GM23338 (cell line): ENCODE measurements at regions not wholly inside any gene's neighbourhood (a gene's known extent, or its start where the extent isn't known, plus 50 kb on each side); places are given as distances from the start of the nearest gene placed in this dataset.

Experiments
- CREB1 ChIP-seq: fragments of 250-450 bp; sonication (Bioruptor Pico); IDR thresholded peaks from 2 replicates; pipeline ENCODE4 v1.5.0; 2020; ENCODE audit warnings: low read depth, mild to moderate bottlenecking, moderate library complexity
- CTCF ChIP-seq, 2 experiments: fragments of 200-600 bp in 1 of 2; sonication (generic) in 1 of 2; conservative IDR thresholded peaks; 2 replicates each; pipeline versions ENCODE4 v1.5.1 to v1.6.1; 2016 to 2017; ENCODE audit warnings: antibody characterized with exemption in 2 of 2, low read depth in 2 of 2, mild to moderate bottlenecking in 2 of 2, moderate library complexity in 1 of 2
- EZH2 ChIP-seq: fragments of 200-600 bp; sonication (generic); IDR thresholded peaks from one replicate; pipeline ENCODE4 v1.8.0; 2017; ENCODE audit warnings: antibody characterized with exemption, mild to moderate bottlenecking, low read depth; ENCODE audit not compliant: unreplicated experiment
- EZH2phosphoT487 ChIP-seq: fragments of 200-600 bp; sonication (generic); IDR thresholded peaks from one replicate; pipeline ENCODE4 v1.8.1; 2018; ENCODE audit warnings: antibody characterized with exemption; ENCODE audit not compliant: unreplicated experiment
- JUNB ChIP-seq: IDR thresholded peaks from one replicate; pipeline ENCODE4 v1.6.1; 2016; ENCODE audit warnings: antibody characterized with exemption; ENCODE audit not compliant: unreplicated experiment
- NANOG ChIP-seq: IDR thresholded peaks from 2 replicates; pipeline ENCODE4 v1.6.1; 2016; ENCODE audit warnings: antibody characterized with exemption, borderline replicate concordance
- POLR2AphosphoS5 ChIP-seq: IDR thresholded peaks from 2 replicates; pipeline ENCODE4 v1.6.1; 2016; ENCODE audit warnings: antibody characterized with exemption, low read depth
- STAT1 ChIP-seq: IDR thresholded peaks from one replicate; pipeline ENCODE4 v1.6.1; 2016; ENCODE audit warnings: antibody characterized with exemption; ENCODE audit not compliant: unreplicated experiment
- TF ChIP-seq, protein P1 (sequence below): IDR thresholded peaks from one replicate; pipeline ENCODE4 v1.6.1; 2018; ENCODE audit warnings: antibody characterized with exemption; ENCODE audit not compliant: unreplicated experiment
- TF ChIP-seq, protein P2 (sequence below): fragments of 250-450 bp; sonication (Bioruptor Pico); IDR thresholded peaks from 2 replicates; pipeline ENCODE4 v1.5.0; 2020; ENCODE audit warnings: mild to moderate bottlenecking, moderate library complexity
- TF ChIP-seq, protein P3 (sequence below): IDR thresholded peaks from 2 replicates; pipeline ENCODE4 v1.6.1; 2016; ENCODE audit warnings: antibody characterized with exemption

DNA sequence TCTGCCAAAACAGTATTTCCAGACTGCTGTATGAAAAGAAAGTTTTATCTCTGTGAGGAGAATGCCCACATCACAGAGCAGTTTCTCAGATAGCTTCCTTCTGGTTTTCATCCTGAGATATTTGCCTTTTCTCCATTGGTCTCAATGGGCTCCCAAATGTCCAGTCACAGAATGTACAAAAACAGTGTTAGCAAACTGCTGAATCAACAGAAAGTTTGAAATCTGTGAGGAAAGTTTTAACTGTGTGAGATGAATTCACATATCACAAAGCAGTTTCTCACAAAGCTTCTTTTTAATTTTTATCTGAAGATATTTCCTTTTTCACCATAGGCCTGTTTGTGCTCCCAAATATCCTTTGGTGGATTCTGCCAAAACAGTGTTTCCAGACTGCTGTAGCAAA lies 207.2 kb upstream of the TRIM48 start:
- no peak for TF ChIP-seq POLR2AphosphoS5
- TF ChIP-seq CTCF (conservative IDR thresholded peaks at IDR 0.05; ENCODE audit: low read depth in 2 of 2), result no peak
- TF ChIP-seq, protein P1, sequence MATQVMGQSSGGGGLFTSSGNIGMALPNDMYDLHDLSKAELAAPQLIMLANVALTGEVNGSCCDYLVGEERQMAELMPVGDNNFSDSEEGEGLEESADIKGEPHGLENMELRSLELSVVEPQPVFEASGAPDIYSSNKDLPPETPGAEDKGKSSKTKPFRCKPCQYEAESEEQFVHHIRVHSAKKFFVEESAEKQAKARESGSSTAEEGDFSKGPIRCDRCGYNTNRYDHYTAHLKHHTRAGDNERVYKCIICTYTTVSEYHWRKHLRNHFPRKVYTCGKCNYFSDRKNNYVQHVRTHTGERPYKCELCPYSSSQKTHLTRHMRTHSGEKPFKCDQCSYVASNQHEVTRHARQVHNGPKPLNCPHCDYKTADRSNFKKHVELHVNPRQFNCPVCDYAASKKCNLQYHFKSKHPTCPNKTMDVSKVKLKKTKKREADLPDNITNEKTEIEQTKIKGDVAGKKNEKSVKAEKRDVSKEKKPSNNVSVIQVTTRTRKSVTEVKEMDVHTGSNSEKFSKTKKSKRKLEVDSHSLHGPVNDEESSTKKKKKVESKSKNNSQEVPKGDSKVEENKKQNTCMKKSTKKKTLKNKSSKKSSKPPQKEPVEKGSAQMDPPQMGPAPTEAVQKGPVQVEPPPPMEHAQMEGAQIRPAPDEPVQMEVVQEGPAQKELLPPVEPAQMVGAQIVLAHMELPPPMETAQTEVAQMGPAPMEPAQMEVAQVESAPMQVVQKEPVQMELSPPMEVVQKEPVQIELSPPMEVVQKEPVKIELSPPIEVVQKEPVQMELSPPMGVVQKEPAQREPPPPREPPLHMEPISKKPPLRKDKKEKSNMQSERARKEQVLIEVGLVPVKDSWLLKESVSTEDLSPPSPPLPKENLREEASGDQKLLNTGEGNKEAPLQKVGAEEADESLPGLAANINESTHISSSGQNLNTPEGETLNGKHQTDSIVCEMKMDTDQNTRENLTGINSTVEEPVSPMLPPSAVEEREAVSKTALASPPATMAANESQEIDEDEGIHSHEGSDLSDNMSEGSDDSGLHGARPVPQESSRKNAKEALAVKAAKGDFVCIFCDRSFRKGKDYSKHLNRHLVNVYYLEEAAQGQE, result no peak
- TF ChIP-seq EZH2, result no peak
- no peak for TF ChIP-seq EZH2phosphoT487
- TF ChIP-seq CREB1 (CRISPR knock-in tag), result no peak
- TF ChIP-seq NANOG, result no peak
- TF ChIP-seq, protein P2, sequence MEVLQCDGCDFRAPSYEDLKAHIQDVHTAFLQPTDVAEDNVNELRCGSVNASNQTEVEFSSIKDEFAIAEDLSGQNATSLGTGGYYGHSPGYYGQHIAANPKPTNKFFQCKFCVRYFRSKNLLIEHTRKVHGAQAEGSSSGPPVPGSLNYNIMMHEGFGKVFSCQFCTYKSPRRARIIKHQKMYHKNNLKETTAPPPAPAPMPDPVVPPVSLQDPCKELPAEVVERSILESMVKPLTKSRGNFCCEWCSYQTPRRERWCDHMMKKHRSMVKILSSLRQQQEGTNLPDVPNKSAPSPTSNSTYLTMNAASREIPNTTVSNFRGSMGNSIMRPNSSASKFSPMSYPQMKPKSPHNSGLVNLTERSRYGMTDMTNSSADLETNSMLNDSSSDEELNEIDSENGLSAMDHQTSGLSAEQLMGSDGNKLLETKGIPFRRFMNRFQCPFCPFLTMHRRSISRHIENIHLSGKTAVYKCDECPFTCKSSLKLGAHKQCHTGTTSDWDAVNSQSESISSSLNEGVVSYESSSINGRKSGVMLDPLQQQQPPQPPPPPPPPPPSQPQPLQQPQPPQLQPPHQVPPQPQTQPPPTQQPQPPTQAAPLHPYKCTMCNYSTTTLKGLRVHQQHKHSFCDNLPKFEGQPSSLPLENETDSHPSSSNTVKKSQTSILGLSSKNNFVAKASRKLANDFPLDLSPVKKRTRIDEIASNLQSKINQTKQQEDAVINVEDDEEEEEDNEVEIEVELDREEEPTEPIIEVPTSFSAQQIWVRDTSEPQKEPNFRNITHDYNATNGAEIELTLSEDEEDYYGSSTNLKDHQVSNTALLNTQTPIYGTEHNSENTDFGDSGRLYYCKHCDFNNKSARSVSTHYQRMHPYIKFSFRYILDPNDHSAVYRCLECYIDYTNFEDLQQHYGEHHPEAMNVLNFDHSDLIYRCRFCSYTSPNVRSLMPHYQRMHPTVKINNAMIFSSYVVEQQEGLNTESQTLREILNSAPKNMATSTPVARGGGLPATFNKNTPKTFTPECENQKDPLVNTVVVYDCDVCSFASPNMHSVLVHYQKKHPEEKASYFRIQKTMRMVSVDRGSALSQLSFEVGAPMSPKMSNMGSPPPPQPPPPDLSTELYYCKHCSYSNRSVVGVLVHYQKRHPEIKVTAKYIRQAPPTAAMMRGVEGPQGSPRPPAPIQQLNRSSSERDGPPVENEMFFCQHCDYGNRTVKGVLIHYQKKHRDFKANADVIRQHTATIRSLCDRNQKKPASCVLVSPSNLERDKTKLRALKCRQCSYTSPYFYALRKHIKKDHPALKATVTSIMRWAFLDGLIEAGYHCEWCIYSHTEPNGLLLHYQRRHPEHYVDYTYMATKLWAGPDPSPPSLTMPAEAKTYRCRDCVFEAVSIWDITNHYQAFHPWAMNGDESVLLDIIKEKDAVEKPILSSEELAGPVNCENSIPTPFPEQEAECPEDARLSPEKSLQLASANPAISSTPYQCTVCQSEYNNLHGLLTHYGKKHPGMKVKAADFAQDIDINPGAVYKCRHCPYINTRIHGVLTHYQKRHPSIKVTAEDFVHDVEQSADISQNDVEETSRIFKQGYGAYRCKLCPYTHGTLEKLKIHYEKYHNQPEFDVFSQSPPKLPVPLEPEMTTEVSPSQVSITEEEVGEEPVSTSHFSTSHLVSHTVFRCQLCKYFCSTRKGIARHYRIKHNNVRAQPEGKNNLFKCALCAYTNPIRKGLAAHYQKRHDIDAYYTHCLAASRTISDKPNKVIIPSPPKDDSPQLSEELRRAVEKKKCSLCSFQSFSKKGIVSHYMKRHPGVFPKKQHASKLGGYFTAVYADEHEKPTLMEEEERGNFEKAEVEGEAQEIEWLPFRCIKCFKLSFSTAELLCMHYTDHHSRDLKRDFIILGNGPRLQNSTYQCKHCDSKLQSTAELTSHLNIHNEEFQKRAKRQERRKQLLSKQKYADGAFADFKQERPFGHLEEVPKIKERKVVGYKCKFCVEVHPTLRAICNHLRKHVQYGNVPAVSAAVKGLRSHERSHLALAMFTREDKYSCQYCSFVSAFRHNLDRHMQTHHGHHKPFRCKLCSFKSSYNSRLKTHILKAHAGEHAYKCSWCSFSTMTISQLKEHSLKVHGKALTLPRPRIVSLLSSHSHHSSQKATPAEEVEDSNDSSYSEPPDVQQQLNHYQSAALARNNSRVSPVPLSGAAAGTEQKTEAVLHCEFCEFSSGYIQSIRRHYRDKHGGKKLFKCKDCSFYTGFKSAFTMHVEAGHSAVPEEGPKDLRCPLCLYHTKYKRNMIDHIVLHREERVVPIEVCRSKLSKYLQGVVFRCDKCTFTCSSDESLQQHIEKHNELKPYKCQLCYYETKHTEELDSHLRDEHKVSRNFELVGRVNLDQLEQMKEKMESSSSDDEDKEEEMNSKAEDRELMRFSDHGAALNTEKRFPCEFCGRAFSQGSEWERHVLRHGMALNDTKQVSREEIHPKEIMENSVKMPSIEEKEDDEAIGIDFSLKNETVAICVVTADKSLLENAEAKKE (CRISPR knock-in tag), result no peak
- TF ChIP-seq, protein P3, sequence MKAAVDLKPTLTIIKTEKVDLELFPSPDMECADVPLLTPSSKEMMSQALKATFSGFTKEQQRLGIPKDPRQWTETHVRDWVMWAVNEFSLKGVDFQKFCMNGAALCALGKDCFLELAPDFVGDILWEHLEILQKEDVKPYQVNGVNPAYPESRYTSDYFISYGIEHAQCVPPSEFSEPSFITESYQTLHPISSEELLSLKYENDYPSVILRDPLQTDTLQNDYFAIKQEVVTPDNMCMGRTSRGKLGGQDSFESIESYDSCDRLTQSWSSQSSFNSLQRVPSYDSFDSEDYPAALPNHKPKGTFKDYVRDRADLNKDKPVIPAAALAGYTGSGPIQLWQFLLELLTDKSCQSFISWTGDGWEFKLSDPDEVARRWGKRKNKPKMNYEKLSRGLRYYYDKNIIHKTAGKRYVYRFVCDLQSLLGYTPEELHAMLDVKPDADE, result no peak
- no peak for TF ChIP-seq JUNB
- TF ChIP-seq STAT1, result no peak
